K562 (cell line): ENCODE measurements at regions not wholly inside any gene's neighbourhood (a gene's known extent, or its start where the extent isn't known, plus 50 kb on each side); places are given as distances from the start of the nearest gene placed in this dataset.

ENCODE experiments used
- ATAC-seq: fragments of 200-7000 bp; cut with Tn5 transposase; 3 replicates; pipeline ENCODE4 v1.9.1; 2020; ENCODE audit warnings: moderate library complexity
- BruUV-seq: library from RNA; stranded (reverse); fragments of 400-500 nt; replicated peaks from 2 replicates; lab custom pipeline; 2021; lab: Mats Ljungman, UMichigan
- CTCF ChIA-PET: fragments of 300-600 bp; formaldehyde crosslinking; extraction: SDS; loops from one replicate; lab custom pipeline; 2021; ENCODE audit warnings: low intra/inter-chr PET ratio; lab: Yijun Ruan, JAX
- POLR2A ChIA-PET: fragments of 300-600, 350-650 bp; sonication (Branson Sonifier 250); formaldehyde crosslinking; extraction: SDS; loops from one replicate; lab custom pipeline; 2021; ENCODE audit warnings: antibody characterized with exemption, inconsistent platforms; lab: Yijun Ruan, JAX
- DNase-seq, 4 experiments: peaks; one replicate each; pipeline versions ENCODE4 v3.0.0 to v3.0.0-alpha.2; 2011 to 2018; ENCODE audit warnings: low spot score in 3 of 4, mixed read lengths in 3 of 4; ENCODE audit errors: extremely low read depth in 1 of 4
- FAIRE-seq: peaks from 2 replicates; lab custom pipeline; 2011; peaks lifted over from hg19 to GRCh38; lab: Jason Lieb, UNC
- H2AFZ ChIP-seq: 2 replicates; pipeline ENCODE4 v1.6.0; 2011; ENCODE audit warnings: low read depth, low read length, control low read depth, inconsistent platforms
- H3K27ac ChIP-seq: fragments of 200-600 bp; 3 replicates; pipeline ENCODE4 v1.8.0; 2011; ENCODE audit warnings: low read depth, mild to moderate bottlenecking, control low read depth, inconsistent platforms, low read length, moderate library complexity, mixed read lengths; ENCODE audit errors: extremely low read depth
- H3K27me3 ChIP-seq, 2 experiments: fragments of 300-600 bp in 1 of 2; 2 replicates in 1 of 2; 3 replicates in 1 of 2; pipeline versions ENCODE4 v1.6.0 to v1.8.0; 2011; ENCODE audit warnings: inconsistent platforms in 2 of 2, low read length in 2 of 2, mild to moderate bottlenecking in 1 of 2, mixed read lengths in 1 of 2, moderate library complexity in 1 of 2; ENCODE audit not compliant: control insufficient read depth in 2 of 2, insufficient read depth in 2 of 2
- H3K36me3 ChIP-seq: fragments of 300-600 bp; 3 replicates; pipeline ENCODE4 v1.8.0; 2011; ENCODE audit warnings: mild to moderate bottlenecking, low read length, inconsistent platforms; ENCODE audit not compliant: control insufficient read depth, insufficient read depth
- H3K4me1 ChIP-seq, 2 experiments: fragments of 200-600 bp in 1 of 2; replicated peaks in 1 of 2; 2 replicates in 1 of 2; 3 replicates in 1 of 2; pipeline versions ENCODE4 v1.5.1 to v1.8.0; 2011; ENCODE audit warnings: inconsistent platforms in 2 of 2, low read length in 2 of 2, mild to moderate bottlenecking in 1 of 2, mixed read lengths in 1 of 2, moderate library complexity in 1 of 2; ENCODE audit not compliant: control insufficient read depth in 2 of 2, insufficient read depth in 2 of 2
- H3K4me2 ChIP-seq: 2 replicates; pipeline ENCODE4 v1.6.1; 2011; ENCODE audit warnings: low read length, control low read depth, inconsistent platforms, mixed read lengths; ENCODE audit not compliant: insufficient read depth
- H3K4me3 ChIP-seq: fragments of 200-600 bp; sonication (generic), shearing (Covaris generic); 2 replicates; pipeline ENCODE4 v1.5.1; 2016; ENCODE audit warnings: control low read depth, inconsistent platforms
- H3K79me2 ChIP-seq: fragments of 200-600 bp; 3 replicates; pipeline ENCODE4 v1.8.0; 2011; ENCODE audit warnings: low read length, inconsistent platforms; ENCODE audit not compliant: control insufficient read depth, insufficient read depth
- H3K9ac ChIP-seq, 2 experiments: 2 replicates each; pipeline versions ENCODE4 v1.6.0 to v1.6.1; 2011; ENCODE audit warnings: low read depth in 2 of 2, low read length in 2 of 2, control low read depth in 1 of 2, inconsistent platforms in 1 of 2, mild to moderate bottlenecking in 1 of 2, mixed read lengths in 1 of 2; ENCODE audit not compliant: insufficient read depth in 1 of 2
- H3K9me1 ChIP-seq: one replicate; pipeline ENCODE4 v1.6.0; 2011; ENCODE audit warnings: inconsistent platforms, mild to moderate bottlenecking, low read length, moderate library complexity; ENCODE audit not compliant: control insufficient read depth, insufficient read depth
- H3K9me3 ChIP-seq: replicated peaks from 2 replicates; pipeline ENCODE4 v1.5.1; 2011; ENCODE audit warnings: low read depth, low read length, inconsistent platforms; ENCODE audit not compliant: control insufficient read depth, insufficient read depth
- H4K20me1 ChIP-seq: replicated peaks from 2 replicates; pipeline ENCODE4 v1.6.1; 2011; ENCODE audit warnings: low read length, inconsistent platforms, mixed read lengths; ENCODE audit not compliant: control insufficient read depth, insufficient read depth
- ATF3 ChIP-seq, 2 experiments: fragments of 450-650 bp in 1 of 2; sonication (generic) in 1 of 2; formaldehyde crosslinking in 1 of 2; IDR thresholded peaks in 1 of 2; conservative IDR thresholded peaks in 1 of 2; 2 replicates each; pipeline versions ENCODE4 v1.6.1 to v1.8.1; 2016 to 2023; ENCODE audit warnings: mild to moderate bottlenecking in 2 of 2, moderate library complexity in 2 of 2, inconsistent platforms in 1 of 2, missing genetic modification reagents in 1 of 2
- ATF4 ChIP-seq: fragments of 450-650 bp; formaldehyde crosslinking; IDR thresholded peaks from 2 replicates; pipeline ENCODE4 v1.4.0; 2022; ENCODE audit warnings: mild to moderate bottlenecking, moderate library complexity
- CEBPB ChIP-seq: fragments of 450-650 bp; IDR thresholded peaks from 2 replicates; pipeline ENCODE4 v1.6.1; 2016; ENCODE audit warnings: missing genetic modification characterization, missing compliant biosample characterization
- CEBPG ChIP-seq, 3 experiments: fragments of 200-800 bp in 1 of 3; sonication (Bioruptor generic) in 1 of 3; sonication (generic) in 1 of 3; formaldehyde crosslinking in 1 of 3; IDR thresholded peaks in 2 of 3; conservative IDR thresholded peaks in 1 of 3; 2 replicates each; pipeline versions ENCODE4 v1.6.1 to v1.8.0; 2016 to 2022; ENCODE audit warnings: missing compliant biosample characterization in 2 of 3, missing genetic modification characterization in 2 of 3, mild to moderate bottlenecking in 1 of 3, missing genetic modification reagents in 1 of 3
- IRF9 ChIP-seq: fragments of 450-650 bp; IDR thresholded peaks from 2 replicates; pipeline ENCODE4 v1.6.1; 2016; ENCODE audit warnings: missing biosample characterization, missing genetic modification characterization
- KLF13 ChIP-seq: fragments of 450-650 bp; IDR thresholded peaks from 2 replicates; pipeline ENCODE4 v1.6.1; 2016; ENCODE audit warnings: missing genetic modification characterization, low read depth, mild to moderate bottlenecking, missing compliant biosample characterization, moderate library complexity, borderline replicate concordance
- MLLT1 ChIP-seq, 2 experiments: fragments of 450-650 bp; IDR thresholded peaks; 2 replicates each; pipeline ENCODE4 v1.6.1; 2016
- MXD1 ChIP-seq: fragments of 250-450 bp; sonication (Bioruptor Pico); IDR thresholded peaks from 2 replicates; pipeline ENCODE4 v1.8.0; 2021; ENCODE audit warnings: borderline replicate concordance, mild to moderate bottlenecking, moderate library complexity; ENCODE audit not compliant: poor library complexity, severe bottlenecking
- NFIC ChIP-seq: fragments of 450-650 bp; IDR thresholded peaks from 2 replicates; pipeline ENCODE4 v1.6.1; 2017; ENCODE audit warnings: mild to moderate bottlenecking, inconsistent platforms
- ZSCAN32 ChIP-seq: fragments of 450-650 bp; formaldehyde crosslinking; IDR thresholded peaks from 2 replicates; pipeline ENCODE4 v1.4.0; 2020; ENCODE audit warnings: mild to moderate bottlenecking, moderate library complexity
- WGBS: fragments of 100-300 bp; shearing (Covaris generic); methylation state at CpG from one replicate; pipeline ENCODE4 v1.1.6; 2016; ENCODE audit warnings: low coverage, mixed read lengths; ENCODE audit not compliant: insufficient coverage; ENCODE audit errors: missing lambda C conversion rate; 5-methylcytosine and 5-hydroxymethylcytosine counted together
- in situ Hi-C: fragments of 300-500 bp; cut with MboI; formaldehyde crosslinking; loops from 4 replicates; pipeline ENCODE4 v1.15.0; 2018; ENCODE audit warnings: inconsistent platforms, mixed read lengths
- intact Hi-C: fragments of 100-400 bp; cut with micrococcal nuclease; formaldehyde crosslinking; loops from 2 replicates; pipeline ENCODE4 v1.14.2; 2022

GRCh38 chr6:9527679-9528286 is 887.1 kb downstream of the TFAP2A start:
- POLR2A ChIA-PET: no interaction called here
- DNase-seq (no peak), ATAC-seq (no peak), FAIRE-seq (no peak)
- CTCF ChIA-PET: no interaction called here
- Histone ChIP-seq H4K20me1 (no peaks in the 10 kb centered on the region), H3K27ac (no peak overlapping the region), H3K4me1 (no peaks in the 10 kb centered on the region), H3K9me1 (no peaks in the 10 kb centered on the region), H3K4me3 (no peak overlapping the region), H3K36me3 (no peaks in the 10 kb centered on the region), H3K27me3 (no peaks in the 10 kb centered on the region), H3K9ac (no peak overlapping the region), H2AFZ (no peak overlapping the region), H3K79me2 (no peaks in the 10 kb centered on the region), H3K4me2 (no peak overlapping the region), H3K9me3 (peaks cover 3% of the 10 kb centered on the region; the same call in 1 of the 2 replicates)
- intact Hi-C loops: no loop called here
- TF ChIP-seq ATF3 (IDR thresholded peaks at IDR 0.05): peak; percentile 66
- TF ChIP-seq ATF3 (CRISPR knock-in tag; conservative IDR thresholded peaks at IDR 0.05): no peak
- no peak for TF ChIP-seq KLF13
- TF ChIP-seq IRF9 (tag): peak; percentile 63; the same call in 1 of the 2 replicates
- TF ChIP-seq CEBPG (CRISPR knock-in tag; IDR thresholded peaks at IDR 0.05): peak; percentile 70
- TF ChIP-seq CEBPG (tag; conservative IDR thresholded peaks at IDR 0.05 in 1 of 2, IDR thresholded peaks at IDR 0.05 in 1 of 2): peak; percentile 78 to 97
- peak; percentile 61 for TF ChIP-seq NFIC
- peak; percentile 74; the same call in 1 of the 2 replicates for TF ChIP-seq ZSCAN32 (CRISPR knock-in tag)
- no peak for TF ChIP-seq MLLT1 (IDR thresholded peaks at IDR 0.05)
- no peak for TF ChIP-seq MXD1 (CRISPR knock-in tag)
- TF ChIP-seq CEBPB (tag): peak; percentile 81
- peak; percentile 81 for TF ChIP-seq ATF4 (CRISPR knock-in tag)
- 1% methylated on average over 4 of the region's 4 CpGs for WGBS
- BruUV-seq: no TSS peak
- in situ Hi-C loops: no loop called here
